Fibroblast of skin of scalp (primary cell): ENCODE measurements at regions not wholly inside any gene's neighbourhood (a gene's known extent, or its start where the extent isn't known, plus 50 kb on each side); places are given as distances from the start of the nearest gene placed in this dataset.
A peak's percentile ranks its signal among the peaks of the same experiment; 100 is the strongest.

Source experiments
- DNase-seq: peaks from one replicate; pipeline ENCODE4 v3.0.0-alpha.2; 2013

- no peak for DNase-seq
Measured at GRCh38 chr3:98982351-98982750, 80.9 kb upstream of the DCBLD2 start.

DNA sequence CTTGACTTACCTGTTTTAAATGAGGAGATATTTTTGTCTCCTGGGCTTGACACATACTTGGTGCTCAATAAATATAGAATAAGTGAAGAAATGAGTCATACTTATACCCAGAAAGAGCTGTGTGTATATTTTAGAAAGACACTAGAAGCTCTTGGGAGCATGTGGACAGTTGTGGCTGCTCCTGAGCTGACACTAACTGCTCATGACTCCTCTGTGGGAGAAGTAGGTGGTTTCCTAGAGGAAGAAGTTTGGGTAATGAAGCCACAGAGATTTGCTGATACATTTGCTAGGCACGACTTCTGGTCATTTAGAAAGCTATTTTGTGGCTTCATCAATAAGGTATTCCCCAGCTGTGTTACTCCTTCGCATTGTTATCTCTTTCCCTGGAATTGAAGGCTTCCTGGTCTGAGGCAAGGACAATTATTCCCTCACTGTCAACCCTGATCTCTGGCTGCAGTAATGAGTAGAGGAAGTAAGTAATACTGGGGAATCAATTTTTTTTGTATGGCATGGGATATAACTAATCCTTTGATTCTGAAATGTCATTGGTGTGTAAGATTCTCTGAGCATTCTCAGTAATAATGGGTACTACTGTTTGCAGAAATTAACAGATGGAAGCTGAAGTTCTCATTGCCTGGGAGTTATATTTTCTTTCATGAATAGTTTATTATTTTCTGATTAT lies 79.6 kb upstream of the DCBLD2 start:
- peak; percentile 65 for DNase-seq

GRCh38 chr3:98979296-98979695 lies 77.8 kb upstream of the DCBLD2 start:
- no peak for DNase-seq

- DNase-seq, result no peak
Measured at GRCh38 chr3:98978068-98978811, 76.7 kb upstream of the DCBLD2 start.

GRCh38 chr3:98977520-98977919 lies 76.0 kb upstream of the DCBLD2 start:
- peak; percentile 71 for DNase-seq

GRCh38 chr3:98974442-98974841 lies 72.9 kb upstream of the DCBLD2 start:
- no peak for DNase-seq

DNA sequence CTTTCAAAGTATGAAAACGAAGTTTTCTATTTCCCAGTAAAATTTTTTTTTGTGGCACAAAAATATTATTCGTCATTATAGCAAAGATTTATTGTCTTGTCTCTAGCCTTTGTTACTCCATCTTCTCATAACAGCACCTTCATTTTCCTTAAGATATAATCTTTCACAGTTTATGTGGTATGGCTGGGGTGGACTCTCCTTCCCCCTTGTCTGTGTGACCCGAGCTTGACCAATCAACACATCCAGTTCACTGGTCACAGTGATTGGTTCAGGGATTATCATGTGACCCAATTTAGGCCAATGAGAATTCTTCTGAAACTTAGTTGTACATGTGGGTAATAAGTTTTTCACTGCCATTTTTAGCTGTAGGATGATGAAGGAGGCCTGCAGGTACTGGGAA lies 71.2 kb upstream of the DCBLD2 start:
- DNase-seq, result no peak

- peak; percentile 98 for DNase-seq
Measured at GRCh38 chr3:98972155-98972554, 70.7 kb upstream of the DCBLD2 start.

- DNase-seq, result peak; percentile 80
Measured at GRCh38 chr3:98971169-98971681, 69.7 kb upstream of the DCBLD2 start.

DNA sequence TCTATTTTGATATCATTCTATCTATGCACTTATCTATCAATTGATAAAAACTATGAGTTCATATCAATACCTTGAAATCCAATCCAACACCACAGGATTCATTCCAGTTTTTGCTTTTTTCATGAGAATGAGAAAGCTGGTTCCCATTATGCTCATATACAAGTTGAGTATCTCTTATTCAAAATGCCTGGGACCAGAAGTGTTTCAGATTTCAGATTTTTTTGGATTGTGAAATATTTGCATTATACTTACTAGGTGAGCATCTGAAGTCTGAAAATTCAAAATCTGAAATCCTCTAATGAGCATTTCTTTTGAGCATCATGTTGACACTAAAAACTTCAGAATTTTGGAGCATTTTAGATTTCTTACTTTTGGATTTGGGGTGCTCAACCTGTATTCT lies 67.8 kb upstream of the DCBLD2 start:
- DNase-seq, result no peak

GRCh38 chr3:98968824-98969223 lies 67.3 kb upstream of the DCBLD2 start:
- no peak for DNase-seq

- no peak for DNase-seq
Measured at GRCh38 chr3:98968347-98968746, 66.9 kb upstream of the DCBLD2 start.

DNA sequence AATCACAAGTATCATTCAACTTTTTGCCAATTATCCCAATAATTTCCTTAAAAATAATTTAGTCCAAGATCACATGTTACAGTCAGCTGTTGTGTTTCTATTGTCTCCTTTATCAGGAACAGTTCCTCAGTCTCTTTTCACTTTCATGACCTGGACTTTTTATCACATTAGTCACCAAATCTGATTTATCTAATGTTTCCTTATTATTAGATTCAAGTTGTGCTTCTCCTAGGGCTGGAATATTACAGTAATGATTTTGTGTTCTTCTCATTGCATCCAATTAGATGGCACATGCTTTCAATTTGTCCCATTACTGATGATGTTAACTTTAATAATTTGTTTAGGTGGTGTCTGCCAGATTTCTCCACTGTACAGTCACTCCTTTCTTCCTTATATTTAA lies 66.3 kb upstream of the DCBLD2 start:
- DNase-seq, result no peak

DNA sequence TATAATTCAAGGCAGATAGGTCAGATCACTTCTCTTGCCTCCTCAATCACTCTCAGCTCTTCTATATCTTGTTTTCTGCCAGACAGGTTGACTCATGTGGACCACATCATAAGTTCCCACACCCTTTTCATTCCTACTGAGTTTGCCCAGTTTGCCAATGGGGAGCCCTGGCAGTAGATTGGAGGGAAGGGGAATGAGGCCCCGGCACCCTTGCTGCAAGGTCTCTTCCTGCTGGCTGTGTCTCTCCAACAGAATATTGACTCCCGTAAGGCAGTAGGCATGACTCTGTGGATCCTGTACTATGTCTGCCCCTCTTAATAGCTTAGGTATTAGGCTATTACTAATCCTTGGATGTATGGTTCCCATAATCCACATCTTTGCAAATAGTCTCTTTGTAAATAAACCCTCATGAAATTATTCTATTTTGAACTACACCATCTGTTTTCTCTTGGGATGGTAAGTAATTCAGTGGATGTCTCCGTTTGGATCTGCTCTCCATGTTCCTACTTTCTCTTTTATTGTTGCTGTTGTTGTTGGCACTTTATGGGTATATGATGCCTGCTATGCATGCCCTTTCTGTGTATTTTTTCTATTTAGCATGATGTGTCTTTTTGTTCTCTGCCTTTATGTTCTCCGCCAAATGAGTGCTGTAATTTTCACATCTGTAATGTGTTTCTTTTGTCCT lies 65.5 kb upstream of the DCBLD2 start:
- no peak for DNase-seq

- DNase-seq, result no peak
Measured at GRCh38 chr3:98966434-98966833, 64.9 kb upstream of the DCBLD2 start.

GRCh38 chr3:98964784-98965183 lies 63.3 kb upstream of the DCBLD2 start:
- DNase-seq, result no peak

DNA sequence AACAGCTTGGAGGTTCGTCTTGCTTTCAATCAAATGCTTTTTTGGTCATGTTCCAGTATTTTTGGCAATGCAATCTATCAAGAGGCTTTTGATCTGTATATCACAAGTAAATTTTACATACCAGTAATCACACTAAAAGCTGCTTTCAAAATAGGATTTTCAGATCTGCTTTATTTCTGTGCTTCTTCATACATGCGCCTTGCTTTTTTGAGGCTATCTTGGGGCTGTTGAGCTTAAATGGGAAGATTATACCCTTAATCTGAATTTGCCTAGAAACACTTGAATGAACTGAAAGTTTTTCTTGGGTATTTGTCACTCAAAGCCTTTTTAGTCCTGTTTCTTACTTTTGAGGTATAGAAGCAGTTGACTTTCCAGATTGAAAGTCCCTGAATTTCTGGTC lies 62.1 kb upstream of the DCBLD2 start:
- no peak for DNase-seq

DNA sequence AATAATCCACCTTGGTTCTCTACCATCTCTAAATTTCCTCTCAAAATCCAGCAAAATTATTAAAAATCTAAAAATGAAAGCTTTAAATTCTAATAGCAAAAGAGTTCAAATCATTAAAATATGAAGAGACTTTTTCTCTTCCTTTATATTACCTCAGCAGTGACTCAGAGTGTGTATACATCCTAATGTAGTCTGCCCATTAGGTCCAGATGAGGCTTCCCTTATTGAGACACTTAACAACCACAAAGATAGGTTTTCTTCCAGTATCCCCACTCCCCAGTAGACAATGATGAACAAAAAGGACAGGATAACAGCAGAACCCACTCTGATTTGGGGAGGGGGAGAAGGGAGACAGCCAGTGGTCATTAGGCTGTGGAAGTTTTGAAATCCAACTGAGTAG lies 61.5 kb upstream of the DCBLD2 start:
- peak; percentile 55 for DNase-seq

DNA sequence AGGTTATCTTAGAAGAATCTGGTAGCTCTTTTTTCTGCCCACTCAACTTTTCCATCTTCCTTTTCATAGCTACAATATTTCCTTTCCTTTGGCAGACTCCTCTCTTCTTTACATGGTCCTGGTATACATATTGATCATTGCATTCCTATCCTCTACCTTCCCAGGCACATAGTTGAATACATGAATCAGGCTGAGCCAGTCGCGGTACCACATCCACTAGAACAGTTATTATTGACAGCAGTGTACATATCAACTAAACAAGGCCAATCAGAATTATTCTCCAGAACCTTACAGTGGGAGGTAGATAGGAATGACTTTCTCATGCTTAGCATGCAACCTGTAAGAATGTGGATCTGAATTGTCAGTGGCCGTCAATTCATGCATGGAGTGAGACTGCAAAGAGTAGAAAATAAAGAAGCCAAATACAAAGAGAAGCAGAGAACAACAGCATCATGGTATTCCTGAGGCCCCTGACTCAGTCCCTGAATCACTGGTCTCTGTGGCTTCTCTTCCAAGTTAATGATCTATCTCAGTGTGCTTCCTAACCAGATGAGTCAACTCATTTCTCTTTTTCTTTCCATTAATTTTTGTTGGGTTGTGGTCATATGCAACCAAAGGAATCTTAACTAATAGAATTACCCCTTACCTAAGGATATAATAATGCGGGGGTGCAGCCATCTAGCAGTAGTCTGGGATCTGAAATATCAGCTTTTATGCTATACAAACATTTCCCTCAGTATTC lies 60.9 kb upstream of the DCBLD2 start:
- DNase-seq, result peak; percentile 95

- DNase-seq, result peak; percentile 98
Measured at GRCh38 chr3:98961161-98962155, 60.0 kb upstream of the DCBLD2 start.

DNA sequence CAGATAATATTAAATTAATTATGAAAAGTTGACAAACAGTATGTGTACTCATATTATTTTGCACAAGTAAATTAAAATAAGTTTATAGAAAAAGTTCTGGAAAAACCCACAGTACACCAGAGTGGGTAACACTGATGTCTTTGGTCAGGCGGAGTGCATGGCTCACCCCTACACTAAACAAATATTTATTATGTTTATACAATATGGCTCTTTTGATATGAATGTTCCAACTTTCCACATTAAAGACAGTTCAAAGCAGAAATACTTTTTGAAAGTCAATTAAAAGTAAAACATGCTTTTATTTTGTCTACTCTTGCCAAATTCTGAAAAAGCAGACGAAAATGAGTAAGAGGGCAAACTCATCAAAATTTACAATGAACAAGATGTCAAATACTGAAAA lies 56.2 kb upstream of the DCBLD2 start:
- no peak for DNase-seq

- DNase-seq, result no peak
Measured at GRCh38 chr3:98956008-98956407, 54.5 kb upstream of the DCBLD2 start.
